RWPE2 (cell line): ENCODE measurements at regions not wholly inside any gene's neighbourhood (a gene's known extent, or its start where the extent isn't known, plus 50 kb on each side); places are given as distances from the start of the nearest gene placed in this dataset.

ENCODE experiments used
- ATAC-seq: fragments of 200-7000 bp; cut with Tn5 transposase; 3 replicates; pipeline ENCODE4 v1.9.1; 2021; ENCODE audit warnings: low read depth
- DNase-seq: peaks from one replicate; pipeline ENCODE4 v3.0.0-alpha.2; 2020; ENCODE audit warnings: low spot score
- H3K27ac ChIP-seq: fragments of 450-650 bp; 2 replicates; pipeline ENCODE4 v1.5.1; 2017; ENCODE audit warnings: mild to moderate bottlenecking; ENCODE audit not compliant: poor library complexity, severe bottlenecking
- H3K27me3 ChIP-seq: fragments of 250-450 bp; sonication (Bioruptor Pico); 2 replicates; pipeline ENCODE4 v1.5.1; 2021; ENCODE audit warnings: mild to moderate bottlenecking, moderate library complexity; ENCODE audit not compliant: insufficient read depth, poor library complexity, severe bottlenecking
- H3K36me3 ChIP-seq: fragments of 250-450 bp; sonication (Bioruptor Pico); 2 replicates; pipeline ENCODE4 v1.5.1; 2020; ENCODE audit warnings: low read depth, mild to moderate bottlenecking, moderate library complexity
- H3K4me1 ChIP-seq: fragments of 250-450 bp; sonication (Bioruptor Pico); 2 replicates; pipeline ENCODE4 v1.5.1; 2021; ENCODE audit warnings: mild to moderate bottlenecking, moderate library complexity; ENCODE audit not compliant: insufficient read depth, poor library complexity, severe bottlenecking
- H3K4me3 ChIP-seq: fragments of 250-450 bp; sonication (Bioruptor Pico); 2 replicates; pipeline ENCODE4 v1.5.1; 2021; ENCODE audit warnings: mild to moderate bottlenecking, moderate library complexity; ENCODE audit not compliant: severe bottlenecking
- H3K9me3 ChIP-seq: fragments of 250-450 bp; sonication (Bioruptor Pico); 2 replicates; pipeline ENCODE4 v1.5.1; 2021; ENCODE audit warnings: mild to moderate bottlenecking, moderate library complexity; ENCODE audit not compliant: severe bottlenecking
- CTCF ChIP-seq: fragments of 450-650 bp; IDR thresholded peaks from one replicate; pipeline ENCODE4 v1.5.1; 2017; ENCODE audit warnings: mild to moderate bottlenecking, moderate library complexity; ENCODE audit not compliant: poor library complexity, severe bottlenecking

GRCh38 chr14:57933349-57933748 lies 67.5 kb upstream of the SLC35F4 start:
- no peaks in the 10 kb centered on the region for H3K9me3 ChIP-seq
- H3K36me3 ChIP-seq = no peaks in the 10 kb centered on the region
- no peak overlapping the region for H3K27ac ChIP-seq
- DNase-seq (no peak), ATAC-seq (no peak)
- no peaks in the 10 kb centered on the region for H3K4me1 ChIP-seq
- no peak for TF ChIP-seq CTCF
- no peak overlapping the region for H3K4me3 ChIP-seq
- peaks cover 11% of the 10 kb centered on the region for H3K27me3 ChIP-seq

- Histone ChIP-seq H3K27ac (no peak overlapping the region), H3K9me3 (no peaks in the 10 kb centered on the region), H3K4me3 (no peak overlapping the region), H3K4me1 (no peaks in the 10 kb centered on the region), H3K27me3 (peaks cover 11% of the 10 kb centered on the region), H3K36me3 (no peaks in the 10 kb centered on the region)
- ATAC-seq (peak; percentile 44; the same call in 1 of the 3 replicates), DNase-seq (no peak)
- no peak for TF ChIP-seq CTCF
These were observed 64.5 kb upstream of the SLC35F4 start for GRCh38 chr14:57930241-57930975.

- Histone ChIP-seq H3K36me3 (no peaks in the 10 kb centered on the region), H3K4me3 (no peak overlapping the region), H3K4me1 (no peaks in the 10 kb centered on the region), H3K27me3 (peaks cover 9% of the 10 kb centered on the region), H3K27ac (no peak overlapping the region), H3K9me3 (no peaks in the 10 kb centered on the region)
- no peak for ATAC-seq
- DNase-seq = no peak
- TF ChIP-seq CTCF = no peak
These were observed 62.8 kb upstream of the SLC35F4 start for GRCh38 chr14:57928732-57929131.

- Histone ChIP-seq H3K27ac (no peak overlapping the region), H3K27me3 (no peaks in the 10 kb centered on the region), H3K4me1 (no peaks in the 10 kb centered on the region), H3K4me3 (no peak overlapping the region), H3K9me3 (no peaks in the 10 kb centered on the region), H3K36me3 (no peaks in the 10 kb centered on the region)
- no peak for TF ChIP-seq CTCF
- ATAC-seq (no peak), DNase-seq (no peak)
These were observed 55.5 kb upstream of the SLC35F4 start for GRCh38 chr14:57921377-57921776.

- TF ChIP-seq CTCF = no peak
- no peak for ATAC-seq
- no peak for DNase-seq
- H3K36me3 ChIP-seq = no peaks in the 10 kb centered on the region
- H3K9me3 ChIP-seq = no peaks in the 10 kb centered on the region
- no peak overlapping the region for H3K4me3 ChIP-seq
- no peak overlapping the region for H3K27ac ChIP-seq
- peaks cover under 1% of the 10 kb centered on the region for H3K27me3 ChIP-seq
- H3K4me1 ChIP-seq = no peaks in the 10 kb centered on the region
These were observed 52.9 kb upstream of the SLC35F4 start for GRCh38 chr14:57918791-57919190.
